ENCODE measurements at regions not wholly inside any gene's neighbourhood (a gene's known extent, or its start where the extent isn't known, plus 50 kb on each side); places are given as distances from the start of the nearest gene placed in this dataset.

DNA sequence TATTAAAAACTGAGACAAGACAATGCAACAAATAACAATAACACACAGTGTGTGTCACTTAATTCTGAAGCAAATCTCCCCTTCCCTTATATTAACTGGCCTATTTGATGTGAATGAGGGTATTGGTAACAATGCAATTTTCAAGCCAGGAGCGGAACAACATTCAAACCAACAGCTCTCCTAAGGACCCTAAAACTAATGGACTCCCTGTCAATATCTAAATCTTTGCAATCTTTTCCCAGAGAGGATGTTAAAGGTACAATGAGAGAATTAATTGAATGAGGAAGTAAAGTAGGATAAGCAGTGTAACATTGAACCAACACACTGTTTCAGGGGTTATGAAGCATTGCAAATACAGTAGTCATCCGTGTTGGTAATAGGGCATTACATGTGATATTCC lies 311.7 kb downstream of the HTR1A start:
- no peak overlapping the region for H3K4me3 ChIP-seq
- no peaks in the 10 kb centered on the region for H3K9me3 ChIP-seq
- H3K4me1 ChIP-seq: no peaks in the 10 kb centered on the region
- H3K27ac ChIP-seq: no peak overlapping the region
- intact Hi-C loops (cut with DNase I; ENCODE audit: low total_unique reads): no loop called here
- no peaks in the 10 kb centered on the region for H3K36me3 ChIP-seq
- DNase-seq: no peak
- H3K27me3 ChIP-seq: no peaks in the 10 kb centered on the region
- TF ChIP-seq, protein P1, sequence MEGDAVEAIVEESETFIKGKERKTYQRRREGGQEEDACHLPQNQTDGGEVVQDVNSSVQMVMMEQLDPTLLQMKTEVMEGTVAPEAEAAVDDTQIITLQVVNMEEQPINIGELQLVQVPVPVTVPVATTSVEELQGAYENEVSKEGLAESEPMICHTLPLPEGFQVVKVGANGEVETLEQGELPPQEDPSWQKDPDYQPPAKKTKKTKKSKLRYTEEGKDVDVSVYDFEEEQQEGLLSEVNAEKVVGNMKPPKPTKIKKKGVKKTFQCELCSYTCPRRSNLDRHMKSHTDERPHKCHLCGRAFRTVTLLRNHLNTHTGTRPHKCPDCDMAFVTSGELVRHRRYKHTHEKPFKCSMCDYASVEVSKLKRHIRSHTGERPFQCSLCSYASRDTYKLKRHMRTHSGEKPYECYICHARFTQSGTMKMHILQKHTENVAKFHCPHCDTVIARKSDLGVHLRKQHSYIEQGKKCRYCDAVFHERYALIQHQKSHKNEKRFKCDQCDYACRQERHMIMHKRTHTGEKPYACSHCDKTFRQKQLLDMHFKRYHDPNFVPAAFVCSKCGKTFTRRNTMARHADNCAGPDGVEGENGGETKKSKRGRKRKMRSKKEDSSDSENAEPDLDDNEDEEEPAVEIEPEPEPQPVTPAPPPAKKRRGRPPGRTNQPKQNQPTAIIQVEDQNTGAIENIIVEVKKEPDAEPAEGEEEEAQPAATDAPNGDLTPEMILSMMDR (IDR thresholded peaks at IDR 0.05): no peak

DNA sequence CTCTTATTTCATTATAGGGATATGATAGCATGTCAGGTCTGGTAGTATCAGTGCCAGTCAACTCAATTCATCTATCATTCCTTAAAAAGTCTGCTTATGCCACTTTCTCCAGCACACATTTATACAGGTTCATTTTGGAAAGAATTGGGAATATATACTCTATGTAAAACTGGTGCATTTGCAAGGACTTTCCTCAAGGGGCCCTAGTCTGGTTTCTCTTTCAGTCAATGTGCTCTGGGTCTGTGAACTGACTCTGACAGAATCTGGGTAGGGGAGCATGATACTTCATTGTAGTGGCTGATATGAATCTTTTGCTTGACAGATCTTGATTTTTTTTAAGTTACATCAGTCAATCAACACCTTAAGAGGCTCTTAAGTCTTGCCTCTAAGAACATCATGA lies 313.9 kb downstream of the HTR1A start:
- no peak for DNase-seq
- no peaks in the 10 kb centered on the region for H3K9me3 ChIP-seq
- intact Hi-C loops (cut with DNase I; ENCODE audit: low total_unique reads): no loop called here
- no peaks in the 10 kb centered on the region for H3K27me3 ChIP-seq
- no peaks in the 10 kb centered on the region for H3K36me3 ChIP-seq
- H3K4me1 ChIP-seq: no peaks in the 10 kb centered on the region
- TF ChIP-seq, protein P1 (IDR thresholded peaks at IDR 0.05): no peak
- no peak overlapping the region for H3K27ac ChIP-seq
- H3K4me3 ChIP-seq: no peak overlapping the region

DNA sequence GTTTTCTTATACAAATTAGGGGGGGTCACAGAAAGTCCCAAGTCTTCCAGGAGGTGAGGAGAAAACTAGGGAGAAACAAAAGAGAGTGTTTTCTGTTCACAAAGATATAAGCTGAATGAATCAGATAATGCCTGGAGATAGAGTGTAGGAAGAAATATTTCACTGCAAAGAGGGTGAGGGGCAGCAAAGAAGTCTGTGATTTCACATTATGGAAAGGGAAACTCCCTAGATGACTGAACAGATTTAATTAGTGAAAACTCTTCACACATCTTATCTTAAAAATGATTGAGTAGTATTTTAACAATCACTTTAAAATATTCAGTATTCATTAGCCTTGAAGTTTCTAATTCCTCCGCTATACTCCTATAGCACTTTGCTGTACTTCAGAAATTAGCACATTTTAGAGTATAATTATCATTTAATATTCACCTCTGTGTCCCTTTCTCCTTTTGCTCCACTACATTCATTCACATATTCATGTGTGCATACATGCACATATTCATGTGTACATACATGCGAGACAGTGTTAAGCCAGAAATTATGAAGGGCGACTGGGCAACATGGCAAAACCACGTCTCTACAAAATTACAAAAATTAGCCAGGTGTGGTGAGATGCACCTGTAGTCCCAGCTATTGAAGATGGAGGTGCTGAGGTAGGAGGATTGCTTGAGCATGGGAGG lies 332.2 kb downstream of the HTR1A start:
- no peak for DNase-seq
- Histone ChIP-seq H3K4me1 (no peaks in the 10 kb centered on the region), H3K27me3 (no peaks in the 10 kb centered on the region), H3K36me3 (no peaks in the 10 kb centered on the region), H3K9me3 (no peaks in the 10 kb centered on the region), H3K4me3 (no peak overlapping the region), H3K27ac (no peak overlapping the region)
- TF ChIP-seq, protein P1 (IDR thresholded peaks at IDR 0.05): no peak
- intact Hi-C loops (cut with DNase I; ENCODE audit: low total_unique reads): no loop called here

DNA sequence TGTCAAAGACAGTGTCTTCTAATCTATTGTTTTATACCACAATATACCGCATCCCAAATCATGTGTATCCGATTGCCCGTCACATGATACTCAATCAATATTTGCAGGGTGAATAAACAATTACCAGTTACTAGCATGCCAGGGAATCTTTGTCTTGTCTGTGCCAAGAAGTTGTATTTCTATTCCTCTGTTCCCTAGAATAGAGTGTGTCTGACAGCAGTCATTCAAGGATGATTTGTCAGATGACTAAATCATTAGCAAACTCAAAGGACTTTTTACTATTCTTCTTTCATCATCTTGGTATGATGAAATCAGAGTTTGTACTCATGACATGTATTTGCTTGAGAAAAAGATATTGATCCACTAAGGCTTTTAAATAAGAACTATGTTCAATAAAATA lies 348.8 kb downstream of the HTR1A start:
- Histone ChIP-seq H3K4me1 (no peaks in the 10 kb centered on the region), H3K4me3 (no peak overlapping the region), H3K9me3 (no peaks in the 10 kb centered on the region), H3K36me3 (no peaks in the 10 kb centered on the region), H3K27ac (no peak overlapping the region), H3K27me3 (no peaks in the 10 kb centered on the region)
- TF ChIP-seq, protein P1 (IDR thresholded peaks at IDR 0.05): no peak
- intact Hi-C loops (cut with DNase I; ENCODE audit: low total_unique reads): no loop called here
- DNase-seq: no peak

DNA sequence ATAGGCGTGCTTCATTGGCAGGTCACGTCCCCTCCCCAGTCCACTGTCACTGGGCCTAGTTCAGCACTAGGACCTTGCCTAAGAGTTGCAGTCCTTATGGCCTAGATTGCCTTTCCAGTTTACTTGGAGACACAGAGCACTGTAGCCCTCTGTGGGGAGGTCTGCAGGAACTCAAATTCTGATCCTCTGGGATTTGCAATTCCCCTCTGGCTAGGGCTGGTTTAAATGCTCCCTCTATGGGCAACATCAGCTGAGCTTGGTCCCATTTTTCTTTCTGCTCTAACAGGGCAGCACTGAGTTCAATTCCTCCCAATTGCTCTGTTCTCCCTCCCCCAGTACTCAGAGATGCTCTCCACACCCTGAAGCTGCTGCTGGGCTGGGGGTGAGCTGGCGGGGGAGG lies 358.2 kb downstream of the HTR1A start:
- intact Hi-C loops (cut with DNase I; ENCODE audit: low total_unique reads): no loop called here
- no peak for DNase-seq
- Histone ChIP-seq H3K36me3 (no peaks in the 10 kb centered on the region), H3K4me3 (no peak overlapping the region), H3K27me3 (no peaks in the 10 kb centered on the region), H3K9me3 (no peaks in the 10 kb centered on the region), H3K27ac (no peak overlapping the region), H3K4me1 (no peaks in the 10 kb centered on the region)
- TF ChIP-seq, protein P1 (IDR thresholded peaks at IDR 0.05): no peak

DNA sequence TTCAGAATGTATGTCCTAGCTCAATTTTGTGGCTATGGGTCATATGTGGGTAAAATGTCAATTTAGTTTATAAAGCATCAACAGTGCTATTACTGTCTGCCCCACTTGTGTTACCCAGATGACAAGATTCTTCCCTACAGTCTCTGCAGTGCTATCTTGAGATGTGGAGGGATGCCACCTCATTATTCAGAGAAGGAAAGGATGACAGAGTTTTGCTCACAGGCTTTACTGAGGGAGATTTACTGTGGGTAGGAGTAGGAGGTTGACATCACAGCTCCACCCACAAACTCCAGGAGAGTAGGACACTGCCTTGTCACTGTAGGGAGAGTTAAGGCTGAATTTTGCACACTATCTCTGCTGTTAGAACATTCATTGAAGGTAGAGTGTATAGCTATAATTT lies 359.3 kb downstream of the HTR1A start:
- intact Hi-C loops (cut with DNase I; ENCODE audit: low total_unique reads): no loop called here
- Histone ChIP-seq H3K9me3 (no peaks in the 10 kb centered on the region), H3K36me3 (no peaks in the 10 kb centered on the region), H3K4me1 (no peaks in the 10 kb centered on the region), H3K4me3 (no peak overlapping the region), H3K27me3 (no peaks in the 10 kb centered on the region), H3K27ac (no peak overlapping the region)
- TF ChIP-seq, protein P1 (IDR thresholded peaks at IDR 0.05): no peak
- no peak for DNase-seq

Measured in tibial artery (tissue), 4 donors.